ENCODE measurements at regions not wholly inside any gene's neighbourhood (a gene's known extent, or its start where the extent isn't known, plus 50 kb on each side); places are given as distances from the start of the nearest gene placed in this dataset.

DNA sequence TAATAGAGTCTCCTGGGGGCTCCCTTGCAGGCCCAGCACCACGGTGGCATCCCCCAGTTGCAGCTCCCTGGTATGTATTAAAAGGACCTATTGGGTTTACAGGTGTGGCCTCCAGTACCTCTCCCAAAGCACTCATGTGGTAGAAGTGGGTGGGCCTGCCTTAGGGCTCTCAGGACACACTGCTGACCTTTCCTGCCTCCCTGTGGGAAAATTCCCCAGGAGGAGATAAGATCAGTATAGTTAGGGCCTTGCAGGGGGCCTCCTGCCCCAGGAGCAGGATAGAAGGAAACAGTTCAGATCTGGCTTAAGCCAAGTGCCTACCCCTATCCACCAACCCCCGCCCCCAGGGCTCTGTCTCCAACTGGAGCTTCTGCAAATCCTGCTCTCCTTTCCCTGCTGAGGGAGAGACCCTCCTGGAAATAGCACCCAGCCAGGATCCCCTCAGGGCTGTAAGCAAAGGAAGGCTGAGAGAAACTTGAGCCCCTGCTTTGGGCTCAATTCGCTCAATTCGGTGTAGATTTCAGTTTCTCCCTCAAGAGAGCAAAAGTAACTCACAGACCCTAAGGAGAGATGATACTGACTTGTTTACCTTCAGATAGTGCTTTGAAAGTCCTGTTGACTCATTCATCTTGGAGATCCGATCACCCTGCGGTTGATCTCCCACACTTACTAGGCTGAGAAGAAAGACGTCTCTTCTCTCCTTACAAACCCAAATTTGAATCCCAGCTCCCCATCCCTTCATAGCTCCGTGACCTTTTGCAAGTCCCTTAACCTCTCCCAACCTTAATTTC lies 130.6 kb downstream of the WDR11 start:
- Histone ChIP-seq H3K27me3 (ENCODE audit: insufficient read depth, low read length, poor library complexity) (peaks cover 11% of the 10 kb centered on the region), H3K79me2 (ENCODE audit: control insufficient read depth, insufficient read depth, low read length) (no peaks in the 10 kb centered on the region), H3K23ac (ENCODE audit: low read length) (no peak overlapping the region), H4K5ac (ENCODE audit: low read length) (no peak overlapping the region), H3K4me1 (ENCODE audit: control insufficient read depth, low read depth, low read length) (peaks cover 11% of the 10 kb centered on the region), H3K18ac (ENCODE audit: low read length) (no peak overlapping the region), H2BK15ac (replicated peaks; ENCODE audit: low read depth) (no peak overlapping the region), H2AK5ac (ENCODE audit: low read length) (no peak overlapping the region), H3K4me2 (ENCODE audit: low read length) (no peak overlapping the region), H3K27ac (ENCODE audit: low read depth, low read length) (no peak overlapping the region), H3K4ac (ENCODE audit: low read depth, low read length) (no peak overlapping the region), H2BK5ac (ENCODE audit: low read length) (no peak overlapping the region), H3K4me3 (ENCODE audit: low read length) (no peak overlapping the region), H3K9ac (ENCODE audit: low read length) (no peak overlapping the region), H3K79me1 (ENCODE audit: low read length) (no peaks in the 10 kb centered on the region), H3K56ac (ENCODE audit: low read length) (no peak overlapping the region), H2BK120ac (ENCODE audit: low read depth, low read length) (no peak overlapping the region), H4K8ac (ENCODE audit: low read depth, low read length) (no peak overlapping the region), H3K36me3 (ENCODE audit: control insufficient read depth, insufficient read depth, low read length) (no peaks in the 10 kb centered on the region)
- no CpG with 5 or more reads among the region's 8 CpGs for WGBS (ENCODE audit: extremely low coverage, insufficient coverage, low lambda C conversion rate)
- peak; percentile 91 for DNase-seq

DNA sequence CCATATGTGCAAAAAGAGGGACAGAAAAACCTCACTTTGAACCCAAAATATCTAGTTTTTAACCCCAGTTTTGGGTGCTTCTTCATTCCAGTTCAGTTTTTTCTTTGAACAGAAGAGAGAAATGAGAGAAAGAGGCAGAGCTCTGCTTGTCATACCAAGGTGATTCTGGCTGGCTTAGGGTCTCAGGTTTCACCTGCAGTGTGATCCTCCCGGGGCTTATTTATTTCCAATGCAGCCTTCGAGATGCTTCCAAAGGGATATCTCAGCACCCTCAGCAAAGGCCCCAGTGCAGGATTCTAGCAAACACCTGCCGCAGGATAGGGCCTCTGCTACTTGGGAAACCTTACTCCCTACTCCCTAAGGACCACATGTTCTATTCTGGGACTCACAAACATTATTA lies 131.3 kb downstream of the WDR11 start:
- H3K56ac ChIP-seq (ENCODE audit: low read length) = no peak overlapping the region
- no peak for DNase-seq
- no peak overlapping the region for H4K5ac ChIP-seq (ENCODE audit: low read length)
- H3K36me3 ChIP-seq (ENCODE audit: control insufficient read depth, insufficient read depth, low read length) = no peaks in the 10 kb centered on the region
- no peaks in the 10 kb centered on the region for H3K79me1 ChIP-seq (ENCODE audit: low read length)
- H4K8ac ChIP-seq (ENCODE audit: low read depth, low read length) = no peak overlapping the region
- H2BK5ac ChIP-seq (ENCODE audit: low read length) = no peak overlapping the region
- H3K79me2 ChIP-seq (ENCODE audit: control insufficient read depth, insufficient read depth, low read length) = no peaks in the 10 kb centered on the region
- H3K23ac ChIP-seq (ENCODE audit: low read length) = no peak overlapping the region
- WGBS (ENCODE audit: extremely low coverage, insufficient coverage, low lambda C conversion rate) = no CpG with 5 or more reads among the region's 3 CpGs
- H3K4me1 ChIP-seq (ENCODE audit: control insufficient read depth, low read depth, low read length) = peaks cover 11% of the 10 kb centered on the region
- no peak overlapping the region for H3K4ac ChIP-seq (ENCODE audit: low read depth, low read length)
- no peak overlapping the region for H3K4me3 ChIP-seq (ENCODE audit: low read length)
- H3K27ac ChIP-seq (ENCODE audit: low read depth, low read length) = no peak overlapping the region
- H2BK120ac ChIP-seq (ENCODE audit: low read depth, low read length) = no peak overlapping the region
- no peak overlapping the region for H3K4me2 ChIP-seq (ENCODE audit: low read length)
- no peak overlapping the region for H2BK15ac ChIP-seq (replicated peaks; ENCODE audit: low read depth)
- H2AK5ac ChIP-seq (ENCODE audit: low read length) = no peak overlapping the region
- peaks cover 11% of the 10 kb centered on the region for H3K27me3 ChIP-seq (ENCODE audit: insufficient read depth, low read length, poor library complexity)
- no peak overlapping the region for H3K18ac ChIP-seq (ENCODE audit: low read length)
- H3K9ac ChIP-seq (ENCODE audit: low read length) = no peak overlapping the region

DNA sequence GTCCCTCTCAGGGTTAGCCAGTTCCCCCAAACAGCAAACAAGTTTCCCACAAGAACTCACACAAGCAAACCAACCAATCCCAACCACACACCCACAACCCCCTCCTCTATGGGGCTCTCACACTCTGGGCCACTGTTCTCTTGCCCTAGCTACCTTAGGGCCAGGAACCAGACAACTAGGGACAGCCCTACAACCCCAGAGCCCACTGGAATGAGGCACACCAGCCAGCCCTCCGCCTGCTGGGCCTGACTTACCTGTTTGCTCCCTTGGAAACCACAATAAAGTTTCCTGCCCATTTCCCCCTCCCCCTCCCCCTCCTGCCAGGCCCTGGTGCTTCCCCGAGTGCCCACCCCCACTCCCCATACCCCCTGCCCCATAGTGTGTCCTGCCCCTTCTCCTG lies 132.6 kb downstream of the WDR11 start:
- Histone ChIP-seq H2BK5ac (ENCODE audit: low read length) (no peak overlapping the region), H2BK15ac (replicated peaks; ENCODE audit: low read depth) (no peak overlapping the region), H3K23ac (ENCODE audit: low read length) (no peak overlapping the region), H4K8ac (ENCODE audit: low read depth, low read length) (no peak overlapping the region), H3K56ac (ENCODE audit: low read length) (no peak overlapping the region), H4K5ac (ENCODE audit: low read length) (no peak overlapping the region), H3K9ac (ENCODE audit: low read length) (no peak overlapping the region), H3K27me3 (ENCODE audit: insufficient read depth, low read length, poor library complexity) (peaks cover 11% of the 10 kb centered on the region), H3K79me2 (ENCODE audit: control insufficient read depth, insufficient read depth, low read length) (no peaks in the 10 kb centered on the region), H3K4ac (ENCODE audit: low read depth, low read length) (no peak overlapping the region), H2BK120ac (ENCODE audit: low read depth, low read length) (no peak overlapping the region), H3K4me3 (ENCODE audit: low read length) (no peak overlapping the region), H2AK5ac (ENCODE audit: low read length) (no peak overlapping the region), H3K4me2 (ENCODE audit: low read length) (no peak overlapping the region), H3K27ac (ENCODE audit: low read depth, low read length) (no peak overlapping the region), H3K36me3 (ENCODE audit: control insufficient read depth, insufficient read depth, low read length) (no peaks in the 10 kb centered on the region), H3K18ac (ENCODE audit: low read length) (no peak overlapping the region), H3K79me1 (ENCODE audit: low read length) (no peaks in the 10 kb centered on the region), H3K4me1 (ENCODE audit: control insufficient read depth, low read depth, low read length) (peaks cover 11% of the 10 kb centered on the region)
- no peak for DNase-seq
- no CpG with 5 or more reads among the region's 2 CpGs for WGBS (ENCODE audit: extremely low coverage, insufficient coverage, low lambda C conversion rate)

DNA sequence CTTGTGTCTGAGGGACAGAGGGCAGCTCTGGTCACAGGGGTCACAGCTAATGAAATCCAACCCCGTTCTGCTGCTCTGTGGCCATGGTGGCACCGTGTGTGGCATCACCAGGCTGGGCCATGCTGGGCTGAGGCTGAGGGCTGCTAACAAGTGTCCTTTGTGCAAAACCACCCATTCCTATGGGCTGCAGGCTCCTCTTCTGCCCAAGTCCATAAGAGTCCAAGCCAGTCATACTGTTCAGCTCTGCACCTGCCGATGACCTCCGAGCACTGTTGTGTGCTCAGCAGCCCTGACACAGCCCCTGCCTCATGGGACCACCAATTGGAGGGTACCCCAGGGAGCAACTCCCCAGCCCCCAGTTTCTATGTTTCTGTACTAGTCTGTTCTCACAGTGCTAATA lies 133.1 kb downstream of the WDR11 start:
- H4K8ac ChIP-seq (ENCODE audit: low read depth, low read length) = no peak overlapping the region
- no peak overlapping the region for H2BK120ac ChIP-seq (ENCODE audit: low read depth, low read length)
- no peak overlapping the region for H2BK5ac ChIP-seq (ENCODE audit: low read length)
- no peak overlapping the region for H3K56ac ChIP-seq (ENCODE audit: low read length)
- H2BK15ac ChIP-seq (replicated peaks; ENCODE audit: low read depth) = no peak overlapping the region
- no peak overlapping the region for H3K18ac ChIP-seq (ENCODE audit: low read length)
- H3K4me3 ChIP-seq (ENCODE audit: low read length) = no peak overlapping the region
- no peak overlapping the region for H3K27ac ChIP-seq (ENCODE audit: low read depth, low read length)
- no peaks in the 10 kb centered on the region for H3K36me3 ChIP-seq (ENCODE audit: control insufficient read depth, insufficient read depth, low read length)
- H2AK5ac ChIP-seq (ENCODE audit: low read length) = no peak overlapping the region
- H4K5ac ChIP-seq (ENCODE audit: low read length) = no peak overlapping the region
- no peak overlapping the region for H3K4ac ChIP-seq (ENCODE audit: low read depth, low read length)
- H3K9ac ChIP-seq (ENCODE audit: low read length) = no peak overlapping the region
- no peaks in the 10 kb centered on the region for H3K79me2 ChIP-seq (ENCODE audit: control insufficient read depth, insufficient read depth, low read length)
- peaks cover 11% of the 10 kb centered on the region for H3K4me1 ChIP-seq (ENCODE audit: control insufficient read depth, low read depth, low read length)
- H3K79me1 ChIP-seq (ENCODE audit: low read length) = no peaks in the 10 kb centered on the region
- no CpG with 5 or more reads among the region's 4 CpGs for WGBS (ENCODE audit: extremely low coverage, insufficient coverage, low lambda C conversion rate)
- peaks cover 6% of the 10 kb centered on the region for H3K27me3 ChIP-seq (ENCODE audit: insufficient read depth, low read length, poor library complexity)
- no peak overlapping the region for H3K23ac ChIP-seq (ENCODE audit: low read length)
- no peak overlapping the region for H3K4me2 ChIP-seq (ENCODE audit: low read length)
- no peak for DNase-seq

DNA sequence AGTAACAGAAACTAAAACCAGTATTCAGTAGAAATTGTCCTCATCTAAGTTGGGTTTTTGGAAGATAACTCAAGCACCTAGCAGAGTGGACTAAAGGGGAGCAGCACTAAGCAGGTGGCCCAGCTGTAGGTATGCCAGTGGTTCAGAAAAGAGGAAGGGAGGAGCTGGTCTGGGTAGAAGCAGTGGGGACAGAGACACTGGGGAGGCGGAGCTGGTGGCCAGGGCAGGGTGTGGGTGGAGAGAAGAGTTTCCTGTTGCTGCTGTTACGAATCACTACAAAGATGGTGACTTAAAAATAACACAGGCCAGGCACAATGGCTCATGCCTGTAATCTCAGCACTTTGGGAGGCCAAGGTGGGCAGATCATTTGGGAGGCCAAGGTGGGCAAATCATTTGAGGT lies 136.2 kb downstream of the WDR11 start:
- WGBS (ENCODE audit: extremely low coverage, insufficient coverage, low lambda C conversion rate) = no CpG with 5 or more reads among the region's 2 CpGs
- H3K27ac ChIP-seq (ENCODE audit: low read depth, low read length) = no peak overlapping the region

DNA sequence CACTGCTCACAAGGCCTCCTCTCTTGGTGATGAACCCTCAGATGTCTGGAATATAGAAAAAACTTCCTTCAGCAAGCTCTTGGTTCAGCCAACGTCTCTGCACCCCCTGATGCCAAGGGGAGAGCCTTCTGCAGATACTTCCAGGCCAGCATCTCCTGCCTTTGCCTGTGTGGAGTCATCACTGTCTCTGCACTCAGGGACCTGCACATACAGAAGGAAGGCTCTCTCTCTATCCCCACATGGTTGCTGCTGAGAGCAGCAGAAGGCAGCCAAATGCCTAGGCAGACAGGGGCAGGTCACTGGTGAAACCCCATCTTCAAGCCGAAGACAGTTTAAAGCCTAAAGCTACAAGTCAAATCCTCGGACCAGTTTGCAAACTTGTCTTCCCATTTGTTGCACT lies 137.6 kb downstream of the WDR11 start:
- Histone ChIP-seq H3K4me2 (ENCODE audit: low read length) (no peak overlapping the region), H3K36me3 (ENCODE audit: control insufficient read depth, insufficient read depth, low read length) (no peaks in the 10 kb centered on the region), H2BK5ac (ENCODE audit: low read length) (no peak overlapping the region), H2AK5ac (ENCODE audit: low read length) (no peak overlapping the region), H2BK120ac (ENCODE audit: low read depth, low read length) (no peak overlapping the region), H4K8ac (ENCODE audit: low read depth, low read length) (no peak overlapping the region), H3K4me1 (ENCODE audit: control insufficient read depth, low read depth, low read length) (no peaks in the 10 kb centered on the region), H3K27me3 (ENCODE audit: insufficient read depth, low read length, poor library complexity) (no peaks in the 10 kb centered on the region), H3K4ac (ENCODE audit: low read depth, low read length) (no peak overlapping the region), H3K56ac (ENCODE audit: low read length) (no peak overlapping the region), H3K9ac (ENCODE audit: low read length) (no peak overlapping the region), H2BK15ac (replicated peaks; ENCODE audit: low read depth) (no peak overlapping the region), H3K79me1 (ENCODE audit: low read length) (no peaks in the 10 kb centered on the region), H3K27ac (ENCODE audit: low read depth, low read length) (no peak overlapping the region), H3K23ac (ENCODE audit: low read length) (no peak overlapping the region), H3K4me3 (ENCODE audit: low read length) (no peak overlapping the region), H3K18ac (ENCODE audit: low read length) (no peak overlapping the region), H3K79me2 (ENCODE audit: control insufficient read depth, insufficient read depth, low read length) (no peaks in the 10 kb centered on the region), H4K5ac (ENCODE audit: low read length) (no peak overlapping the region)
- no CpG with 5 or more reads among the region's 3 CpGs for WGBS (ENCODE audit: extremely low coverage, insufficient coverage, low lambda C conversion rate)
- no peak for DNase-seq

More for the DNA sequence above, 136.2 kb downstream of the WDR11 start:
- no peak overlapping the region for H3K4ac ChIP-seq (ENCODE audit: low read depth, low read length)
- H2BK15ac ChIP-seq (replicated peaks; ENCODE audit: low read depth) = no peak overlapping the region
- no peak overlapping the region for H4K5ac ChIP-seq (ENCODE audit: low read length)
- no peak overlapping the region for H2BK120ac ChIP-seq (ENCODE audit: low read depth, low read length)
- H3K23ac ChIP-seq (ENCODE audit: low read length) = no peak overlapping the region
- no peak for DNase-seq
- H3K27me3 ChIP-seq (ENCODE audit: insufficient read depth, low read length, poor library complexity) = no peaks in the 10 kb centered on the region
- H3K9ac ChIP-seq (ENCODE audit: low read length) = no peak overlapping the region
- H3K36me3 ChIP-seq (ENCODE audit: control insufficient read depth, insufficient read depth, low read length) = no peaks in the 10 kb centered on the region
- no peaks in the 10 kb centered on the region for H3K79me2 ChIP-seq (ENCODE audit: control insufficient read depth, insufficient read depth, low read length)
- H3K4me2 ChIP-seq (ENCODE audit: low read length) = no peak overlapping the region
- no peak overlapping the region for H3K18ac ChIP-seq (ENCODE audit: low read length)
- H3K79me1 ChIP-seq (ENCODE audit: low read length) = no peaks in the 10 kb centered on the region
- no peak overlapping the region for H2BK5ac ChIP-seq (ENCODE audit: low read length)
- H2AK5ac ChIP-seq (ENCODE audit: low read length) = no peak overlapping the region
- no peak overlapping the region for H3K56ac ChIP-seq (ENCODE audit: low read length)
- H3K4me1 ChIP-seq (ENCODE audit: control insufficient read depth, low read depth, low read length) = peaks cover under 1% of the 10 kb centered on the region
- no peak overlapping the region for H4K8ac ChIP-seq (ENCODE audit: low read depth, low read length)
- no peak overlapping the region for H3K4me3 ChIP-seq (ENCODE audit: low read length)
